ENCODE measurements at regions not wholly inside any gene's neighbourhood (a gene's known extent, or its start where the extent isn't known, plus 50 kb on each side); places are given as distances from the start of the nearest gene placed in this dataset.

- TF ChIP-seq ELK1 (IDR thresholded peaks at IDR 0.05; ENCODE audit: low read depth, low read length) (no peak), SREBF2 (IDR thresholded peaks at IDR 0.05) (no peak), CHD2 (IDR thresholded peaks at IDR 0.05; ENCODE audit: low read length, partially characterized antibody) (no peak), RAD21 (conservative IDR thresholded peaks at IDR 0.05 in 1 of 2, IDR thresholded peaks at IDR 0.05 in 1 of 2) (no peak), FOSL2 (IDR thresholded peaks at IDR 0.05) (no peak), FOSL2 (CRISPR knock-in tag; IDR thresholded peaks at IDR 0.05) (no peak), CTCF (IDR thresholded peaks at IDR 0.05) (no peak)
These were observed 171.0 kb downstream of the MSX2 start for GRCh38 chr5:174895360-174895759.

Data from A549 (cell line).